Fibroblast of peridontal ligament (primary cell): ENCODE measurements at regions not wholly inside any gene's neighbourhood (a gene's known extent, or its start where the extent isn't known, plus 50 kb on each side); places are given as distances from the start of the nearest gene placed in this dataset.

ENCODE experiments used
- DNase-seq: peaks from one replicate; pipeline ENCODE4 v3.0.0-alpha.2; 2010; ENCODE audit errors: extremely low read depth

DNA sequence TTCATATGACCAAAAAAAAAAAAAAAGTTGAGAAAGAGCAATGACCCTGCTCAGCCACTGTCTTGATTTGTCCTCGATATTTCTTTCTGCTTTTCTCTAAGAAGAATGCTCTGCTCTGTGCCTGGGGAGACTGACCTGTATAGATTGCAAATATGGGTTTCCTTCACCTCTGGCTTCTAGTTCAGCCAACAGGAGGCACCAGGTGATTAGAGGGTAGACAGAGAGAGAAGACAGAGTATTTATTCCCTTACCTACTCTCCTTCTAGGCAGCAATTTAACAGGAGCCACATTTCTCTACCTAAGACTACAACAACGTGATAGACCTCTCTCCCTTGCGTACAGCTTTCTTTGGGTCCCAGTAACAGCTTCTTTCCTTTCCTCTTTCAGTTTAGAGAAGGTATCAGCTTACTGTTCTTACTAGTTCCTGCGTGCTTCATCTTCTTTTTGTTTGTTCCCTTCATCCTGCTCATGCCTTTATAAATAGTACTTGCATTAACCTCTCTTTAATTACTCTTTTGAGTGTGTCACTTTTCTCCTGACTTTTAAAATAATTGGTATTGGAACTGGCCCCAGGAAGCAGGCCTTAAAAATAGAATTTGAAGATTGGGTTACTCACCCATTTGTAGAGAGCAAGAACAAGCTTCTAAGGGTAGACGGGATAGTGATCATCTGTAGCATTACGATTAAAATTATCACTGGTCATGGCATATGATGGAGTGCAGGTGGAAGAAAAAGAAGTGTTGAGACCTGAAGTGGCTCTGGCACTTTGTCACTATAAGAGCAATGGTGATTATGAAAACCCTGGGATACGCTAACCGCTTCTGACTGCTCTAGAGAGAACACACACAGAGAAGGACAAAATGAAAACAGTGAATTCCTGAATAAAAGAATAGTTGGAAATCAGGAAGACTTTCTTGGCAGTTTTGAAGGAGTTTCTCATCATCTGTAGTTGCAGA is 161.2 kb upstream of the FSTL4 start:
- no peak for DNase-seq

- DNase-seq = no peak
Measured at GRCh38 chr5:133769842-133770241, 157.5 kb upstream of the FSTL4 start.

GRCh38 chr5:133763744-133764143 is 151.4 kb upstream of the FSTL4 start:
- no peak for DNase-seq

GRCh38 chr5:133761632-133762031 is 149.3 kb upstream of the FSTL4 start:
- no peak for DNase-seq

DNA sequence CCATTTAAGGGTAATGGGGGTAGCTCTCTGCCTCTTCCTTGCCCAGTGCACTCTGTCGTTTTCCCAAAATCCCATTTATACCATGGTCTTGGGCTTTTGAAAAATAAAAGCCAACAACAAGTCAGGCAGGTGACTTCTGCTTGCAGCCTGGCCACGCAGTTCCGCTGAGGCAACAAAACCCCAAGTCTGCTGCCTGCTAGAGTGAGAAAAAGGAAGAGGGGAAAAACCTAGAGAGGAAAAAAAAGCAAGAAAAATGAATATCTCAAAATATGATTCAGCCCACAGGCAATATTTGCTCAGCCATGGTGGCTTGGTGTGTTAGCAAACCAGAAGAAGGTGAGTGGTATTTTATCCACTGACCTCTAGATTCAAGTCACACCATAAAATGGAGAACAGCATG is 148.2 kb upstream of the FSTL4 start:
- no peak for DNase-seq

DNA sequence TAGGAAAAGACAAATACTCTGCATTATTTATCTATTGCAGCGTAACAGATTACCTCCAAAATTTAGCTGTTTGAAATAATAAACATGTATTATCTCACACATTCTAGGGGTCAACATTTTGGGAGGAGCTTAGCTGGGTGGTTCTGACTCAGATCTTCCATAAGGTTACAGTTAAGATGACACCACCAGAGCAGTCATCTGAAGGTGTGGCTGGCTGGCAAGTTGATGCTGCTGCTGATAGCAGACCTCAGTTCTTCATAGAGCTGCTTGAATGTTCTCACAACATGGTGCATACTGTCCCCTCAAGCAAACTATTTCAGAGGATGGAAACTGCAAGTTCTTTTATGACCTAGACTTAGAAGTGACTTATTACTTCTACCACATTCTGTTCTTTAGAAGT is 146.3 kb upstream of the FSTL4 start:
- no peak for DNase-seq

GRCh38 chr5:133757396-133757945 is 145.1 kb upstream of the FSTL4 start:
- no peak for DNase-seq

DNA sequence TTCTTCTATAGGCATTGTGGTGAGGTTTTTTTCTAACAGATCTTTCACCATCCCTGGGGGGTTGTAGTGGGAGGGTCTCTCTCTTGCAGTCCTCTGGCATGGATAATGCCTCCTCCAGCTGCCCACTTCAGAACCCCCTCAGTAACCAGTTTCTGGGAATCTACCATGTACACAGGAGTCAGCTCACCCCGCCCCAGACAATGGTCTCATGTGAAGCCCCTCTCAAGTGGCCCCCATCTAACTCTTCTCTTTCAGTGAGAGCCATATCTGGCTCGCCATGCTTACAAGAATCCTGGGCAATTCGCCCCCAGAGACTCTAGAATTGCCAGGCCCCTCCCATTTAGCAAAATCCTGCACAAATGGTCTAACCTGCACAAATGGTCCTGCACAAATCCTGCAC is 144.4 kb upstream of the FSTL4 start:
- DNase-seq = no peak

DNA sequence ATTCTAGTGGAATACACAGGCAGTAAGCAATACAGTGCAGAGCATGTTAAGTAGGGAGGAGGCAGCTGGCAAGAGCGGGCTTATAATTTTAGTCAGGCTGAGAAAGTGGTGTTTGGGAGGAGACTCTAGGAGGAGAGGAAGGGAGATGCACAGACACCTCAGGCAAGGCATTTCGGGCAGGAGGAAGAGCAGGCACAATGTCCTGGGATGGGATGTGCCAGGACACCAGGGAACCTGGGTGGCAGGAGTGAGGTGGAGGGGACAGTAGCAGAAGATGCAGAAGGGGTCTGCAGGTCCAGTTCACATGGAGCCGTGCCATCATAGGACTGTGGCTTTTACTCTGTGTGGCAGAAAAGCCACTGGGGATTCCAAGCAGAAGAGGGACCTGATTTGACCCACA is 143.7 kb upstream of the FSTL4 start:
- DNase-seq = no peak

DNA sequence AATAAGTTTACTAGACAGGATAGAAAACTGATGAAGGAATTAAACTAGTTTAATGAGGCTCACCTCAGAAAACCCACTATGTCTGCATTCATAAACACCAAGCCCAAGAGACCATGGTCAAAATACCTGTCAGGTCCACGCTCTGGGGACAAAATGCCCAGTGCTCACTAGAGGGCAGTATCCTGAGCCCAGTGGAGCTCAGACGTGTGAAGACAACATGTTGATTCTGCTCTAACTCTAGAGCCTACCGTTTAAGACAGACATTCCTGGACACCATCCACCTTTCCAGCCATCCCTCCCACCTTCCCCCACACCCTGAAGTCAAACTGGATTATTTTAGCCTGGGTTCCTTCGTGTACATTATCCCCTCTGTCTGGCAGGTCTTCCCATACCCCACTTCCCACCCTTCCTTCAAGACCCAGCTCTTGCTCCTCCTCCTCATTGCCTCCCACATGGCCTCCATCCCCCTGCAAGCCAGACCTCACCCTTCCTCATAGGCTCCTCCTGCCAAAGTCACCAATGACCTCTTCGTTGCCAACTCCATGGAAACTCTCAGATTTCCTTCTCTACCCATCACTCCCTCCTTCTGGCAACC is 142.3 kb upstream of the FSTL4 start:
- DNase-seq = peak; percentile 3

- DNase-seq = no peak
Measured at GRCh38 chr5:133753856-133754255, 141.5 kb upstream of the FSTL4 start.

DNA sequence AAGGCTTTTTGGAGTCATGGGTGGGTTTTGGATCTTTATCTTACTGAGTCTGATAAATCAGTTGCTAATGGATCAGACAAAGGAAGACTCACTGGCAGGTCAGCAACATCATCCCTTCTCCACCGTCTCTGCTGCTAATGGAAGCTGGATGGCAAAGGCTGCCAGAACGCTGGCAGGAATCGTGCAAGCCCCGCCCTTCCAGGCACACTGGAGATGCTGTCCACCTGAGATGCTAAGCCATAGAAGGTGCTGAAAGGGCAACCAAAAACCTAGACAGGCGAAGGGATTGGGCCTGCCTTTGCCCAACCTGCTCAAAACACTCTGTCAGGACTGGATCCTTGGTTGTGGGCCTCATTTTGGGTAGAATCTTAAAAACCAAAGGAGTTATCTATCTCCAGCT is 139.5 kb upstream of the FSTL4 start:
- DNase-seq = no peak

GRCh38 chr5:133751421-133751820 is 139.1 kb upstream of the FSTL4 start:
- DNase-seq = no peak

DNA sequence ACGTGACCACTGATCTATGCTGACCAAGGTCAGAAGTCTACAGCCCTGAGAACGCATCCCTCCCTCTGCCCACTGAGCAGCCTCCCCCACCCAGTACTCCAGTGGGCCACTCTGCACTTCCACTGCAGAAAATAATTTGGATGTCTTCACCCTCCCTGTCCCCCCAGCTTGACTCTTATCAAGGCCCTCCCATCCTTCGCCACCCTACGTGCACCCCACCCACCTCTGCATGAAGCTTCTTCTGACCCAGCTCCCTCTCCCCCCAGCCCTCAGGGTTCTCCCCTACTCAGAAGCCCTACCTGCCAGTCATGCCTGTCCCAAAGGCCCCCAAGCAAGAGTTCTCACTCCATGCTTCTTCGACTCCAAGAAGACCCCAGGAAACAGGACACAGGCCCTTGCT is 138.5 kb upstream of the FSTL4 start:
- no peak for DNase-seq

GRCh38 chr5:133750356-133750755 is 138.0 kb upstream of the FSTL4 start:
- DNase-seq = no peak

DNA sequence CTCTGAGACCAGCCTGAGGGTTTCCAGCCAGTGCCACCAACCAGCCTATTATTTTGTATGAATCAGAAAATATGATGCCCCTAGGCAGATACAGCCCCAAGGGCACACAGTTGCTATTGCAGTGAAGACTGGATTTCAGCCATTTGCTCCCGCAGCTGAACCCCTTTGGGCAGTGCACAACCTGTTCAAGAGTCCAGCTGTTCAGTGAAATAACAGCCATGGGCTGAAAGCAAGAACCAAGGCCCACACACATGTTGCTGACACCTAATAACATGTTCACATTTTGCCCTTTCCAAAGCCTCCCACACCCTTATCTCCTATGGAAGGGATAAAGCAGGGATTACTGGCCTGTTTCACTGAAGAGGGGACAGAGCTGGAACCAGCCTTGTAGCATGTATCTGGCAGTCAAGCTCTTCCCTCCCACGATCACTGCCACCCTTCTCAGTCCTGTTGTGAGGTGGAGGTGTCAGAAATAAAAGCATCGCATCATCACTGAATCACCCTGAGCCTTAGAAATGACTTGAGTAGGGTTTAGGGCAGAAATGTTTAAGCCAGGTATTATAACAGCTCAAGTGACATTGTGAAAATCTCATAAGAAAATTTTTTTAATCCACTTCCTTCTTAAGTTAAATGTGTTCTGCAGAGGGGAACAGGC is 137.1 kb upstream of the FSTL4 start:
- no peak for DNase-seq

DNA sequence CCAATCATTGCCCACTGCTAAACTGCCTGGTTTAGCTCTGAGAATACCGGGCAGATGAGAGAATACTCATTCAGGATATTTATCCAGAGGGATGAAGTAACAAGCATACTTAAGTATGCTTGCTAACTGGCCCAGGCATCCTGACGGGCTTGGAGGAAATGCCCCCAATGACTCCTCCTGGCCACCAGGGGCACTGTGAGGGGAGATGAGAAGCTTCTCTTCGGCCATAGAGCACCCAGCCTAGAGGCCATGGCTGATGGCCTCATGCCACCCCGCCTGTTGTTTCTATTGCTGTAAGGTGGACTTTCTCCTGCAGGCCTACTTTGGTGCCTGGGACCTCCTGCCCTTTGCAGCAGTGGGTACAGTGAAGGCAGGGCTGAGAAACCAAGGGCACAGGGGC is 134.5 kb upstream of the FSTL4 start:
- DNase-seq = no peak

GRCh38 chr5:133744960-133745308 is 132.6 kb upstream of the FSTL4 start:
- no peak for DNase-seq

- DNase-seq = no peak
Measured at GRCh38 chr5:133744051-133744959, 132.0 kb upstream of the FSTL4 start.

- no peak for DNase-seq
Measured at GRCh38 chr5:133742431-133742988, 130.2 kb upstream of the FSTL4 start.

GRCh38 chr5:133741818-133742355 is 129.5 kb upstream of the FSTL4 start:
- DNase-seq = no peak
